ENCODE measurements at regions not wholly inside any gene's neighbourhood (a gene's known extent, or its start where the extent isn't known, plus 50 kb on each side); places are given as distances from the start of the nearest gene placed in this dataset.

- TF ChIP-seq CTCF (conservative IDR thresholded peaks at IDR 0.05 in 1 of 2, IDR thresholded peaks at IDR 0.05 in 1 of 2; ENCODE audit: low read depth in 1 of 2, low read length in 2 of 2) (no peak), EZH2 (IDR thresholded peaks at IDR 0.05; ENCODE audit: low read length, missing control alignments) (no peak)
These were observed 152.7 kb downstream of the SNX18 start for GRCh38 chr5:54670281-54670680.
